ENCODE measurements at regions not wholly inside any gene's neighbourhood (a gene's known extent, or its start where the extent isn't known, plus 50 kb on each side); places are given as distances from the start of the nearest gene placed in this dataset.

GRCh38 chr19:5290336-5291262 is 50.0 kb downstream of the PTPRS start:
- Histone ChIP-seq H3K4me1 (peaks cover 0 to 62% (median 41%) of the 10 kb centered on the region in 4 donors), H3K9me3 (no peaks in the 10 kb centered on the region), H3K36me3 (peaks cover 5 to 7% (median 6%) of the 10 kb centered on the region in 3 donors), H3K27me3 (no peaks in the 10 kb centered on the region), H3K27ac (peak overlapping the region; percentile 82), H3K4me3 (peak overlapping the region; percentile 81 to 89)
- intact Hi-C loops (cut with DNase I; ENCODE audit: low total_unique reads): no loop called here
- TF ChIP-seq CTCF (IDR thresholded peaks at IDR 0.05): no peak
- no peak for DNase-seq

- H3K27me3 ChIP-seq: no peaks in the 10 kb centered on the region
- no peaks in the 10 kb centered on the region for H3K9me3 ChIP-seq
- no peak for DNase-seq
- peak overlapping the region in 1 of 2 donors; percentile 5 for H3K4me3 ChIP-seq
- peaks cover 0 to 62% (median 41%) of the 10 kb centered on the region in 4 donors for H3K4me1 ChIP-seq
- TF ChIP-seq CTCF (IDR thresholded peaks at IDR 0.05): no peak
- intact Hi-C loops (cut with DNase I; ENCODE audit: low total_unique reads): no loop called here
- H3K36me3 ChIP-seq: peaks cover 17 to 20% (median 18%) of the 10 kb centered on the region in 3 donors
- H3K27ac ChIP-seq: peak overlapping the region in 1 of 2 donors; percentile 82
Measured at GRCh38 chr19:5289060-5289990, 51.3 kb downstream of the PTPRS start.

- Histone ChIP-seq H3K9me3 (no peaks in the 10 kb centered on the region), H3K27me3 (no peaks in the 10 kb centered on the region), H3K4me1 (peaks cover 0 to 55% (median 39%) of the 10 kb centered on the region in 4 donors), H3K27ac (no peak overlapping the region), H3K36me3 (peaks cover 18 to 21% (median 19%) of the 10 kb centered on the region in 3 donors), H3K4me3 (peak overlapping the region in 1 of 2 donors; percentile 5)
- intact Hi-C loops (cut with DNase I; ENCODE audit: low total_unique reads): no loop called here
- TF ChIP-seq CTCF (IDR thresholded peaks at IDR 0.05): no peak
- no peak for DNase-seq
Measured at GRCh38 chr19:5288347-5288739, 52.3 kb downstream of the PTPRS start.

GRCh38 chr19:5287066-5287465 is 53.5 kb downstream of the PTPRS start:
- Histone ChIP-seq H3K27ac (peak overlapping the region in 1 of 2 donors; percentile 27), H3K9me3 (no peaks in the 10 kb centered on the region), H3K27me3 (no peaks in the 10 kb centered on the region), H3K4me1 (peaks cover 0 to 55% (median 43%) of the 10 kb centered on the region in 4 donors), H3K4me3 (no peak overlapping the region), H3K36me3 (peaks cover 18 to 21% (median 19%) of the 10 kb centered on the region in 3 donors)
- intact Hi-C loops (cut with DNase I; ENCODE audit: low total_unique reads): no loop called here
- no peak for TF ChIP-seq CTCF (IDR thresholded peaks at IDR 0.05)
- no peak for DNase-seq

GRCh38 chr19:5286465-5287029 is 54.1 kb downstream of the PTPRS start:
- DNase-seq: no peak
- no peaks in the 10 kb centered on the region for H3K9me3 ChIP-seq
- TF ChIP-seq CTCF (IDR thresholded peaks at IDR 0.05): no peak
- peaks cover 0 to 55% (median 43%) of the 10 kb centered on the region in 4 donors for H3K4me1 ChIP-seq
- no peaks in the 10 kb centered on the region for H3K27me3 ChIP-seq
- H3K36me3 ChIP-seq: peaks cover 18 to 21% (median 19%) of the 10 kb centered on the region in 3 donors
- no peak overlapping the region for H3K4me3 ChIP-seq
- intact Hi-C loops (cut with DNase I; ENCODE audit: low total_unique reads): no loop called here
- H3K27ac ChIP-seq: peak overlapping the region in 1 of 2 donors; percentile 27
